Tibial nerve (tissue), 4 donors: ENCODE measurements at regions not wholly inside any gene's neighbourhood (a gene's known extent, or its start where the extent isn't known, plus 50 kb on each side); places are given as distances from the start of the nearest gene placed in this dataset.

ENCODE experiments used
- DNase-seq, 2 donors: peaks; one replicate each; pipeline ENCODE4 v3.0.0-alpha.2; 2019; ENCODE audit warnings: low spot score in 2 of 2
- H3K27ac ChIP-seq, 4 donors: fragments of 200-600 bp; sonication (generic) in 3 of 4; one replicate each; pipeline ENCODE4 v1.5.1; 2017 to 2019; ENCODE audit warnings: mild to moderate bottlenecking in 1 of 4
- H3K27me3 ChIP-seq, 2 donors: fragments of 200-600 bp; sonication (generic) in 1 of 2; one replicate each; pipeline versions ENCODE4 v1.5.1 to v1.6.0; 2017 to 2019
- H3K36me3 ChIP-seq, 3 donors: fragments of 200-600 bp; sonication (generic); one replicate each; pipeline ENCODE4 v1.5.1; 2018 to 2019
- H3K4me1 ChIP-seq, 4 donors: fragments of 200-600 bp; sonication (generic) in 3 of 4; one replicate each; pipeline ENCODE4 v1.5.1; 2017 to 2019
- H3K4me3 ChIP-seq, 4 donors: fragments of 200-600 bp; sonication (generic) in 3 of 4; one replicate each; pipeline ENCODE4 v1.5.1; 2017 to 2019; ENCODE audit warnings: mild to moderate bottlenecking in 1 of 4, moderate library complexity in 1 of 4
- H3K9me3 ChIP-seq, 4 donors: fragments of 200-600 bp; sonication (generic) in 3 of 4; one replicate each; pipeline ENCODE4 v1.5.1; 2017 to 2019
- CTCF ChIP-seq, 5 experiments: fragments of 200-600 bp in 3 of 5; fragments of 450-650 bp in 2 of 5; sonication (generic) in 3 of 5; IDR thresholded peaks; one replicate each; pipeline ENCODE4 v1.5.1; 2016 to 2019; ENCODE audit warnings: antibody characterized with exemption in 5 of 5, mild to moderate bottlenecking in 3 of 5, moderate library complexity in 2 of 5
- EP300 ChIP-seq, 2 donors: sonication (generic); formaldehyde crosslinking; IDR thresholded peaks; one replicate each; pipeline ENCODE4 v1.6.1; 2017; ENCODE audit warnings: antibody characterized with exemption in 2 of 2, mild to moderate bottlenecking in 1 of 2
- POLR2A ChIP-seq, 2 donors: fragments of 450-650 bp; IDR thresholded peaks; one replicate each; pipeline ENCODE4 v1.6.1; 2017; ENCODE audit warnings: antibody characterized with exemption in 2 of 2, mild to moderate bottlenecking in 2 of 2, moderate library complexity in 2 of 2
- WGBS, 2 donors: methylation state at CpG; one replicate each; pipeline ENCODE4 v1.1.5; 2018; 5-methylcytosine and 5-hydroxymethylcytosine counted together

GRCh38 chr13:27327633-27328032, 57.0 kb downstream of the RASL11A start:
- Histone ChIP-seq H3K36me3 (no peaks in the 10 kb centered on the region), H3K4me1 (no peaks in the 10 kb centered on the region), H3K27me3 (no peaks in the 10 kb centered on the region), H3K4me3 (no peak overlapping the region), H3K27ac (no peak overlapping the region), H3K9me3 (no peaks in the 10 kb centered on the region)
- no peak for DNase-seq
- WGBS, 2 donors = 94% methylated on average over 5 of the region's 5 CpGs
- TF ChIP-seq POLR2A (IDR thresholded peaks at IDR 0.05) (no peak), EP300 (IDR thresholded peaks at IDR 0.05) (no peak), CTCF (IDR thresholded peaks at IDR 0.05) (no peak)

GRCh38 chr13:27329210-27329609, 58.6 kb downstream of the RASL11A start:
- H3K4me3 ChIP-seq = no peak overlapping the region
- TF ChIP-seq POLR2A (IDR thresholded peaks at IDR 0.05) (no peak), CTCF (IDR thresholded peaks at IDR 0.05) (no peak), EP300 (IDR thresholded peaks at IDR 0.05) (no peak)
- H3K9me3 ChIP-seq = no peaks in the 10 kb centered on the region
- no peaks in the 10 kb centered on the region for H3K4me1 ChIP-seq
- no peaks in the 10 kb centered on the region for H3K36me3 ChIP-seq
- no peak for DNase-seq
- no peaks in the 10 kb centered on the region for H3K27me3 ChIP-seq
- 83 to 84% methylated on average over 5 of the region's 5 CpGs for WGBS, 2 donors
- no peak overlapping the region for H3K27ac ChIP-seq

GRCh38 chr13:27334774-27335435, 64.3 kb downstream of the RASL11A start:
- TF ChIP-seq EP300 (IDR thresholded peaks at IDR 0.05) (no peak), POLR2A (IDR thresholded peaks at IDR 0.05) (no peak), CTCF (IDR thresholded peaks at IDR 0.05) (no peak)
- H3K4me3 ChIP-seq = no peak overlapping the region
- H3K9me3 ChIP-seq = no peaks in the 10 kb centered on the region
- H3K27me3 ChIP-seq = no peaks in the 10 kb centered on the region
- H3K27ac ChIP-seq = no peak overlapping the region
- H3K4me1 ChIP-seq = no peaks in the 10 kb centered on the region
- no peak for DNase-seq
- H3K36me3 ChIP-seq = no peaks in the 10 kb centered on the region
- 65 to 68% methylated on average over 13 of the region's 13 CpGs for WGBS, 2 donors

GRCh38 chr13:27336014-27336673, 65.5 kb downstream of the RASL11A start:
- H3K27me3 ChIP-seq = no peaks in the 10 kb centered on the region
- H3K36me3 ChIP-seq = no peaks in the 10 kb centered on the region
- DNase-seq = no peak
- TF ChIP-seq CTCF (IDR thresholded peaks at IDR 0.05) (no peak), EP300 (IDR thresholded peaks at IDR 0.05) (no peak), POLR2A (IDR thresholded peaks at IDR 0.05) (no peak)
- no peaks in the 10 kb centered on the region for H3K4me1 ChIP-seq
- 63 to 65% methylated on average over 6 of the region's 6 CpGs for WGBS, 2 donors
- H3K9me3 ChIP-seq = no peaks in the 10 kb centered on the region
- H3K4me3 ChIP-seq = no peak overlapping the region
- H3K27ac ChIP-seq = no peak overlapping the region

- WGBS, 2 donors = 88 to 97% methylated on average over 1 of the region's 1 CpG
- H3K9me3 ChIP-seq = no peaks in the 10 kb centered on the region
- H3K27ac ChIP-seq = no peak overlapping the region
- no peak for DNase-seq
- no peaks in the 10 kb centered on the region for H3K4me1 ChIP-seq
- no peaks in the 10 kb centered on the region for H3K27me3 ChIP-seq
- TF ChIP-seq POLR2A (IDR thresholded peaks at IDR 0.05) (no peak), EP300 (IDR thresholded peaks at IDR 0.05) (no peak), CTCF (IDR thresholded peaks at IDR 0.05) (no peak)
- H3K36me3 ChIP-seq = no peaks in the 10 kb centered on the region
- H3K4me3 ChIP-seq = no peak overlapping the region
Observed at GRCh38 chr13:27338207-27338606, 67.6 kb downstream of the RASL11A start.
